ENCODE measurements at regions not wholly inside any gene's neighbourhood (a gene's known extent, or its start where the extent isn't known, plus 50 kb on each side); places are given as distances from the start of the nearest gene placed in this dataset.
"Not testable (repeated sequence)": the region's sequence is repeated elsewhere in the genome, so short reads cannot be mapped to it uniquely, and the experiment has no call there.

- H3K9me3 ChIP-seq (ENCODE audit: insufficient read depth in 2 of 2, low read depth in 1 of 2, low read length in 1 of 2); H2BK15ac ChIP-seq (ENCODE audit: low read length); H2AK5ac ChIP-seq (ENCODE audit: low read depth, low read length); FAIRE-seq; H3K4me1 ChIP-seq (replicated peaks in 1 of 4; ENCODE audit: control insufficient read depth in 3 of 4, insufficient read depth in 4 of 4, low read length in 3 of 4); DNase-seq (ENCODE audit: low read depth in 1 of 2, low spot score in 2 of 2); H2AFZ ChIP-seq (ENCODE audit: low read length); H3K23me2 ChIP-seq (ENCODE audit: low read depth, low read length); H3K4ac ChIP-seq (replicated peaks; ENCODE audit: insufficient read length, low read depth, low read length); H2BK20ac ChIP-seq (ENCODE audit: low read length); CTCF ChIA-PET (ENCODE audit: partially characterized antibody); H3K4me2 ChIP-seq (ENCODE audit: insufficient read depth in 1 of 2, low read depth in 2 of 2, low read length in 2 of 2); H2BK120ac ChIP-seq (replicated peaks; ENCODE audit: low read depth, low read length); H4K5ac ChIP-seq (ENCODE audit: insufficient read length, low read depth, low read length); H2BK12ac ChIP-seq (ENCODE audit: low read depth, low read length); POLR2A ChIA-PET (ENCODE audit: partially characterized antibody); H3K23ac ChIP-seq (ENCODE audit: insufficient read length); H3K4me3 ChIP-seq (ENCODE audit: extremely low read depth in 1 of 4, insufficient read depth in 2 of 4, low read depth in 3 of 4, low read length in 4 of 4); H3K79me1 ChIP-seq (ENCODE audit: low read depth, low read length); H3K79me2 ChIP-seq (ENCODE audit: control insufficient read depth in 1 of 2, insufficient read depth in 2 of 2, low read length in 2 of 2); H3K27ac ChIP-seq (ENCODE audit: low read depth, low read length); H4K8ac ChIP-seq (ENCODE audit: extremely low read depth, insufficient read depth, low read length); H3K27me3 ChIP-seq (replicated peaks in 1 of 4; ENCODE audit: control insufficient read depth in 3 of 4, extremely low read depth in 1 of 4, insufficient read depth in 3 of 4, low read length in 3 of 4); H3K56ac ChIP-seq (replicated peaks; ENCODE audit: insufficient read length, low read depth, low read length); H2BK5ac ChIP-seq (ENCODE audit: low read depth, low read length); H3K18ac ChIP-seq (ENCODE audit: extremely low read depth, low read length); H4K91ac ChIP-seq (replicated peaks; ENCODE audit: insufficient read length, low read length); H3K14ac ChIP-seq (ENCODE audit: insufficient read length); H3K36me3 ChIP-seq (ENCODE audit: control insufficient read depth in 2 of 4, insufficient read depth in 4 of 4, low read length in 3 of 4); H3K9ac ChIP-seq (replicated peaks in 1 of 4; ENCODE audit: extremely low read depth in 1 of 4, low read depth in 3 of 4, low read length in 3 of 4); H4K20me1 ChIP-seq (replicated peaks in 1 of 2; ENCODE audit: control insufficient read depth in 1 of 2, insufficient read depth in 2 of 2, low read length in 2 of 2): not testable (repeated sequence)
- WGBS, 2 experiments (ENCODE audit: extremely low coverage in 1 of 2, insufficient coverage in 1 of 2, insufficient read length in 1 of 2, insufficient replicate concordance in 2 of 2, low coverage in 1 of 2, low lambda C conversion rate in 2 of 2, missing lambda C conversion rate in 1 of 2) = 100% methylated on average over 1 of the region's 5 CpGs; no CpG with 5 or more reads in 1 of the 2 experiments
Observed at GRCh38 chr16:73099601-73100000, 51.7 kb upstream of the ZFHX3 start.

Measured in H1 (cell line).